ENCODE measurements at regions not wholly inside any gene's neighbourhood (a gene's known extent, or its start where the extent isn't known, plus 50 kb on each side); places are given as distances from the start of the nearest gene placed in this dataset.

- intact Hi-C loops (cut with micrococcal nuclease) (no loop called here), dilution Hi-C loops (cut with MboI; ENCODE audit: extremely low pct_ligation_motif_present, low sequenced_read_pairs) (no loop called here)
- no peak for DNase-seq (ENCODE audit: low read depth, low spot score)
- no peaks in the 10 kb centered on the region for H3K9me1 ChIP-seq (replicated peaks; ENCODE audit: control insufficient read depth, extremely low read depth, insufficient read depth, low read length)
- H3K27ac ChIP-seq (ENCODE audit: insufficient read depth, low read depth, low read length), result no peak overlapping the region
- H3K9ac ChIP-seq (replicated peaks; ENCODE audit: extremely low read depth, insufficient read depth, low read length), result no peak overlapping the region
- H2AFZ ChIP-seq (ENCODE audit: low read depth, low read length), result no peak overlapping the region
- no peaks in the 10 kb centered on the region for H3K36me3 ChIP-seq (ENCODE audit: control insufficient read depth in 2 of 2, extremely low read depth in 1 of 2, insufficient read depth in 2 of 2, low read length in 2 of 2)
- no peak for TF ChIP-seq CTCF (IDR thresholded peaks at IDR 0.05; ENCODE audit: extremely low read depth in 1 of 2, insufficient read depth in 1 of 2, low read depth in 1 of 2, low read length in 2 of 2)
- TF ChIP-seq EZH2 (IDR thresholded peaks at IDR 0.05; ENCODE audit: borderline replicate concordance, low read depth, low read length, severe bottlenecking), result no peak
- no peak for TF ChIP-seq POLR2AphosphoS5 (IDR thresholded peaks at IDR 0.05; ENCODE audit: insufficient read depth, low read depth, low read length)
- no peak for TF ChIP-seq POLR2A (IDR thresholded peaks at IDR 0.05; ENCODE audit: low read depth, low read length)
- no peak for TF ChIP-seq GATA2 (IDR thresholded peaks at IDR 0.05; ENCODE audit: insufficient read depth, insufficient read length, low read depth, low read length)
- no peak for TF ChIP-seq JUN (IDR thresholded peaks at IDR 0.05; ENCODE audit: borderline replicate concordance, insufficient read depth, insufficient read length, low read depth)
- TF ChIP-seq MYC (IDR thresholded peaks at IDR 0.05; ENCODE audit: low read depth, low read length), result no peak
- no peak for TF ChIP-seq MAX (IDR thresholded peaks at IDR 0.05; ENCODE audit: insufficient read depth, insufficient read length)
- TF ChIP-seq FOS (IDR thresholded peaks at IDR 0.05; ENCODE audit: borderline replicate concordance, insufficient read depth, low read length), result no peak
- POLR2A ChIA-PET, result no interaction called here
- H3K4me2 ChIP-seq (ENCODE audit: insufficient read depth, low read length), result no peak overlapping the region
- H3K79me2 ChIP-seq (ENCODE audit: control insufficient read depth, insufficient read depth, low read length), result no peaks in the 10 kb centered on the region
- no TSS peak for BruUV-seq (replicated peaks)
- no peaks in the 10 kb centered on the region for H3K27me3 ChIP-seq (ENCODE audit: control insufficient read depth in 2 of 2, insufficient read depth in 2 of 2, low read length in 2 of 2)
- H3K4me3 ChIP-seq (replicated peaks in 1 of 3; ENCODE audit: insufficient read depth in 1 of 3, low read depth in 1 of 3, low read length in 3 of 3), result no peak overlapping the region
- H3K9me3 ChIP-seq (replicated peaks; ENCODE audit: control insufficient read depth, insufficient read depth, low read length), result no peaks in the 10 kb centered on the region
- H4K20me1 ChIP-seq (replicated peaks; ENCODE audit: control insufficient read depth, extremely low read depth, insufficient read depth, low read length), result no peaks in the 10 kb centered on the region
- H3K4me1 ChIP-seq (ENCODE audit: control insufficient read depth, extremely low read depth, insufficient read depth, low read length), result no peaks in the 10 kb centered on the region
- CTCF ChIA-PET, result no interaction called here
- FAIRE-seq, result no peak
Observed at GRCh38 chr5:31106691-31107090, 86.8 kb upstream of the CDH6 start.

Measured in endothelial cell of umbilical vein (primary cell).